ENCODE measurements at regions not wholly inside any gene's neighbourhood (a gene's known extent, or its start where the extent isn't known, plus 50 kb on each side); places are given as distances from the start of the nearest gene placed in this dataset.

DNA sequence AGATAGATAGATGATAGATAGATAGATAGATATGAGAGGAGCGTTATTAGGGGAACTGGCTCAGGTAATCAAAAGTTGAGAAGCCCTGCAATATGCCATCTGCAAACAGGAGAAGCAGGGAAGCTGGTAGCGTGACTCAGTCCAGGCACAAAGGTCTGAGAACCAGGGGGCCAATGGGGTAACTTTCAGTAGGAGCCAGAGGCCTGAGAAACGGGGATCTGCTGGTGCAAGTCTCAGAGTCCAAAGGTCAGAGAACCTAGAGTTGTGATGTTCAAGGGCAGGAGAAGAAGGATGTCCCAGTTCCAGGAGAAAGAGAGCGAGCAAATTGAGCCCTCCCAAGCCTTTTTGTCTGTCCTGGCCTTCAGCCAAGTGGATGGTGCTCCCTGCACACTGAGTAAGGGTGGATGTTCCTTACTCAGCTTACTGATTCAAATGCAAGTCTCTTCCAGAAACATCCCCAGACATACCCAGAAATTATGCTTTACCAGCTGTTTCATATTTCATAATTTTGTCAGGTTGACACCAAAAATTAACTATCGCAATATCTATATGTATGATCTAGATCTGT, 52.5 kb upstream of the SLC22A11 start:
- Histone ChIP-seq H3K9me3 (peaks cover 3% of the 10 kb centered on the region), H3K4me3 (ENCODE audit: low read depth in 1 of 2, low read length in 1 of 2) (no peak overlapping the region), H3K27me3 (no peaks in the 10 kb centered on the region), H3K27ac (no peak overlapping the region), H3K36me3 (no peaks in the 10 kb centered on the region), H3K4me1 (ENCODE audit: control insufficient read depth in 1 of 2, insufficient read depth in 1 of 2, low read depth in 1 of 2, low read length in 1 of 2) (peaks cover 17 to 21% of the 10 kb centered on the region in 2 experiments)
- TF ChIP-seq, protein P1, sequence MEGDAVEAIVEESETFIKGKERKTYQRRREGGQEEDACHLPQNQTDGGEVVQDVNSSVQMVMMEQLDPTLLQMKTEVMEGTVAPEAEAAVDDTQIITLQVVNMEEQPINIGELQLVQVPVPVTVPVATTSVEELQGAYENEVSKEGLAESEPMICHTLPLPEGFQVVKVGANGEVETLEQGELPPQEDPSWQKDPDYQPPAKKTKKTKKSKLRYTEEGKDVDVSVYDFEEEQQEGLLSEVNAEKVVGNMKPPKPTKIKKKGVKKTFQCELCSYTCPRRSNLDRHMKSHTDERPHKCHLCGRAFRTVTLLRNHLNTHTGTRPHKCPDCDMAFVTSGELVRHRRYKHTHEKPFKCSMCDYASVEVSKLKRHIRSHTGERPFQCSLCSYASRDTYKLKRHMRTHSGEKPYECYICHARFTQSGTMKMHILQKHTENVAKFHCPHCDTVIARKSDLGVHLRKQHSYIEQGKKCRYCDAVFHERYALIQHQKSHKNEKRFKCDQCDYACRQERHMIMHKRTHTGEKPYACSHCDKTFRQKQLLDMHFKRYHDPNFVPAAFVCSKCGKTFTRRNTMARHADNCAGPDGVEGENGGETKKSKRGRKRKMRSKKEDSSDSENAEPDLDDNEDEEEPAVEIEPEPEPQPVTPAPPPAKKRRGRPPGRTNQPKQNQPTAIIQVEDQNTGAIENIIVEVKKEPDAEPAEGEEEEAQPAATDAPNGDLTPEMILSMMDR (IDR thresholded peaks at IDR 0.05) = no peak

DNA sequence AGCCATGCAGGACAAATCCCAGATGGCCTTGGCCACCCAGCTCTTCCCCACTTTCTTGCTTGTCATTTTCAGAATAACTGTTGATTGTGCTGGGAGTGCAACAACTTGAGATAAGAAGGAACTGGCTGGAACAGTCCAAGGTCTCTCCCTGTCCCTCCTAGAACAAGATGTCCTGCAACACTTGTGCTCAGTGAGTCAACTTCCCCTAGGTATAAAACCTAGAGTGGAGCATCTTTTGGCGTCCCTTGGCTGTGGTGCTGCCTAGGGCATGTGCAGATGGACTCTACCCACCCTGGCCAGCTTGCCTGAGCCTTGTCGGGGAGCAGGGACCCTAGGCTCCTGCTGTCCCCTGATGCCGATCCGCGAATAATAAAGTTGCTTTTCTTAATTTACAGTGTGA, 50.7 kb upstream of the SLC22A11 start:
- Histone ChIP-seq H3K27ac (no peak overlapping the region), H3K27me3 (no peaks in the 10 kb centered on the region), H3K9me3 (peaks cover 3% of the 10 kb centered on the region), H3K4me3 (ENCODE audit: low read depth in 1 of 2, low read length in 1 of 2) (no peak overlapping the region), H3K4me1 (ENCODE audit: control insufficient read depth in 1 of 2, insufficient read depth in 1 of 2, low read depth in 1 of 2, low read length in 1 of 2) (peaks cover 2 to 4% of the 10 kb centered on the region in 2 experiments), H3K36me3 (no peaks in the 10 kb centered on the region)
- TF ChIP-seq, protein P1 (IDR thresholded peaks at IDR 0.05) = no peak
